GM12878 (cell line): ENCODE measurements at regions not wholly inside any gene's neighbourhood (a gene's known extent, or its start where the extent isn't known, plus 50 kb on each side); places are given as distances from the start of the nearest gene placed in this dataset.

Source experiments
- CREB1 ChIP-seq: IDR thresholded peaks from 2 replicates; pipeline ENCODE4 v1.6.1; 2012; ENCODE audit warnings: low read depth, mild to moderate bottlenecking, inconsistent platforms
- CTCF ChIP-seq, 3 experiments: IDR thresholded peaks in 2 of 3; conservative IDR thresholded peaks in 1 of 3; 2 replicates each; pipeline ENCODE4 v1.5.1; 2011; ENCODE audit warnings: low read depth in 3 of 3, low read length in 3 of 3, mild to moderate bottlenecking in 3 of 3, control low read depth in 2 of 3, moderate library complexity in 2 of 3, inconsistent platforms in 1 of 3, mixed read lengths in 1 of 3; ENCODE audit not compliant: control insufficient read depth in 2 of 3, insufficient read depth in 1 of 3; ENCODE audit errors: extremely low read depth in 1 of 3
- HDAC6 ChIP-seq: fragments of 200-600 bp; sonication (generic); IDR thresholded peaks from one replicate; pipeline ENCODE4 v1.8.0; 2017; ENCODE audit warnings: antibody characterized with exemption; ENCODE audit not compliant: unreplicated experiment
- IKZF1 ChIP-seq: fragments of 450-650 bp; conservative IDR thresholded peaks from 2 replicates; pipeline ENCODE4 v1.6.1; 2017; ENCODE audit warnings: antibody characterized with exemption, mild to moderate bottlenecking
- MYB ChIP-seq: fragments of 150-350 bp; IDR thresholded peaks from 2 replicates; pipeline ENCODE4 v1.6.1; 2014; ENCODE audit warnings: mild to moderate bottlenecking, low read depth, low read length, borderline replicate concordance
- POLR2A ChIP-seq: IDR thresholded peaks from 2 replicates; pipeline ENCODE4 v1.6.1; 2011; ENCODE audit warnings: low read depth, mild to moderate bottlenecking, low read length
- POLR2AphosphoS5 ChIP-seq: IDR thresholded peaks from 2 replicates; pipeline ENCODE4 v1.6.1; 2011; ENCODE audit warnings: mild to moderate bottlenecking, low read length, inconsistent platforms
- REST ChIP-seq: IDR thresholded peaks from 2 replicates; pipeline ENCODE4 v1.6.1; 2012; ENCODE audit warnings: mild to moderate bottlenecking, low read depth, low read length
- SMC3 ChIP-seq: IDR thresholded peaks from 2 replicates; pipeline ENCODE4 v1.6.1; 2011; ENCODE audit warnings: low read length, improper control_type of control experiment, borderline replicate concordance
- SP1 ChIP-seq: IDR thresholded peaks from one replicate; pipeline ENCODE4 v1.6.1; 2011; ENCODE audit warnings: low read depth, low read length
- SPI1 ChIP-seq: IDR thresholded peaks from 2 replicates; pipeline ENCODE4 v1.6.1; 2011; ENCODE audit warnings: low read depth, mild to moderate bottlenecking, low read length, moderate library complexity, borderline replicate concordance; ENCODE audit not compliant: insufficient read depth
- ZBTB33 ChIP-seq: fragments of 450-650 bp; IDR thresholded peaks from 2 replicates; pipeline ENCODE4 v1.6.1; 2017; ENCODE audit warnings: mild to moderate bottlenecking

GRCh38 chr5:65068410-65068809 is 299.7 kb downstream of the CWC27 start:
- TF ChIP-seq IKZF1 = peak; percentile 65
- no peak for TF ChIP-seq HDAC6
- TF ChIP-seq CREB1 = 0 out of 2 replicates have a peak, but pooled peaks have one; percentile 29
- TF ChIP-seq CTCF (IDR thresholded peaks at IDR 0.05 in 2 of 3, conservative IDR thresholded peaks at IDR 0.05 in 1 of 3; ENCODE audit: control insufficient read depth in 2 of 3, extremely low read depth in 1 of 3, insufficient read depth in 1 of 3, low read depth in 3 of 3, low read length in 3 of 3) = no peak
- no peak for TF ChIP-seq SMC3
- TF ChIP-seq POLR2AphosphoS5 = no peak
- no peak for TF ChIP-seq MYB
- no peak for TF ChIP-seq ZBTB33
- TF ChIP-seq POLR2A = no peak
- peak; percentile 86 for TF ChIP-seq SPI1
- TF ChIP-seq REST = no peak
- TF ChIP-seq SP1 = no peak
